IMR-90 (cell line): ENCODE measurements at regions not wholly inside any gene's neighbourhood (a gene's known extent, or its start where the extent isn't known, plus 50 kb on each side); places are given as distances from the start of the nearest gene placed in this dataset.

Experiments
- ATAC-seq: fragments of 200-7000 bp; cut with Tn5 transposase; 2 replicates; pipeline ENCODE4 v1.9.1; 2020; ENCODE audit warnings: low read depth, mild to moderate bottlenecking, moderate library complexity
- BruUV-seq: library from RNA; stranded (reverse); fragments of 400-500 nt; replicated peaks from 2 replicates; lab custom pipeline; 2021; lab: Mats Ljungman, UMichigan
- CTCF ChIA-PET: fragments of 300-600 bp; formaldehyde crosslinking; extraction: SDS; loops from one replicate; lab custom pipeline; 2021; ENCODE audit warnings: antibody characterized with exemption; lab: Yijun Ruan, JAX
- POLR2A ChIA-PET: fragments of 300-600 bp; sonication (Branson Sonifier 250); formaldehyde crosslinking; loops from one replicate; lab custom pipeline; 2022; ENCODE audit warnings: antibody characterized with exemption; ENCODE audit not compliant: unreplicated experiment; lab: Charles Lee
- DNase-seq: peaks from one replicate; pipeline ENCODE4 v3.0.0; 2013
- H2AFZ ChIP-seq: replicated peaks from 2 replicates; pipeline ENCODE3; 2013; ENCODE audit warnings: low read length, mild to moderate bottlenecking; ENCODE audit not compliant: poor library complexity
- H2AK5ac ChIP-seq: 2 replicates; pipeline ENCODE4 v1.6.1; 2013; ENCODE audit warnings: low read depth, low read length, inconsistent platforms
- H2AK9ac ChIP-seq: replicated peaks from 2 replicates; pipeline ENCODE3; 2013; ENCODE audit warnings: mild to moderate bottlenecking, low read depth, low read length, moderate library complexity; ENCODE audit not compliant: poor library complexity
- H2BK120ac ChIP-seq: 2 replicates; pipeline ENCODE4 v1.6.1; 2013; ENCODE audit warnings: low read depth, low read length, inconsistent platforms
- H2BK15ac ChIP-seq: 3 replicates; pipeline ENCODE4 v1.6.1; 2013; ENCODE audit warnings: low read depth, low read length, inconsistent platforms
- H2BK20ac ChIP-seq: 2 replicates; pipeline ENCODE4 v1.6.1; 2013; ENCODE audit warnings: low read depth, mild to moderate bottlenecking, inconsistent platforms, low read length, moderate library complexity
- H2BK5ac ChIP-seq: 2 replicates; pipeline ENCODE4 v1.6.1; 2013; ENCODE audit warnings: mild to moderate bottlenecking, low read depth, low read length, inconsistent platforms; ENCODE audit not compliant: poor library complexity, severe bottlenecking
- H3K14ac ChIP-seq: replicated peaks from 2 replicates; pipeline ENCODE4 v1.6.1; 2013; ENCODE audit warnings: low read depth, low read length, inconsistent platforms
- H3K18ac ChIP-seq: 2 replicates; pipeline ENCODE4 v1.6.1; 2013; ENCODE audit warnings: low read depth, low read length, control low read depth
- H3K23ac ChIP-seq: 2 replicates; pipeline ENCODE4 v1.6.1; 2013; ENCODE audit warnings: low read depth, low read length, inconsistent platforms
- H3K27ac ChIP-seq: 2 replicates; pipeline ENCODE4 v1.5.1; 2013; ENCODE audit warnings: mild to moderate bottlenecking, control low read depth, low read length; ENCODE audit not compliant: insufficient read depth
- H3K27me3 ChIP-seq: 2 replicates; pipeline ENCODE4 v1.6.1; 2013; ENCODE audit warnings: low read length; ENCODE audit not compliant: control insufficient read depth, insufficient read depth
- H3K36me3 ChIP-seq: 2 replicates; pipeline ENCODE4 v1.6.1; 2013; ENCODE audit warnings: low read length, mixed read lengths; ENCODE audit not compliant: control insufficient read depth, insufficient read depth
- H3K4ac ChIP-seq: 2 replicates; pipeline ENCODE4 v1.6.1; 2013; ENCODE audit warnings: low read depth, low read length, inconsistent platforms
- H3K4me1 ChIP-seq: 2 replicates; pipeline ENCODE4 v1.6.1; 2013; ENCODE audit warnings: low read length, mixed read lengths; ENCODE audit not compliant: control insufficient read depth, insufficient read depth
- H3K4me2 ChIP-seq: 2 replicates; pipeline ENCODE4 v1.6.1; 2013; ENCODE audit warnings: low read depth, mild to moderate bottlenecking, control low read depth, low read length, moderate library complexity
- H3K4me3 ChIP-seq: 2 replicates; pipeline ENCODE4 v1.5.1; 2013; ENCODE audit warnings: low read depth, mild to moderate bottlenecking, control low read depth, low read length, moderate library complexity; ENCODE audit not compliant: insufficient read depth
- H3K56ac ChIP-seq: 2 replicates; pipeline ENCODE4 v1.6.1; 2013; ENCODE audit warnings: low read length, inconsistent platforms; ENCODE audit not compliant: insufficient read depth; ENCODE audit errors: extremely low read depth
- H3K79me1 ChIP-seq, 2 experiments: 2 replicates each; pipeline ENCODE4 v1.6.1; 2013; ENCODE audit warnings: low read length in 2 of 2, inconsistent platforms in 1 of 2, low read depth in 1 of 2
- H3K9ac ChIP-seq: 2 replicates; pipeline ENCODE4 v1.6.1; 2013; ENCODE audit warnings: low read depth, low read length, control low read depth
- H3K9me1 ChIP-seq: 2 replicates; pipeline ENCODE4 v1.6.1; 2013; ENCODE audit warnings: low read length, inconsistent platforms; ENCODE audit not compliant: insufficient read depth
- H3K9me3 ChIP-seq: 2 replicates; pipeline ENCODE4 v1.6.1; 2013; ENCODE audit warnings: low read length; ENCODE audit not compliant: control insufficient read depth, insufficient read depth
- H4K20me1 ChIP-seq: 2 replicates; pipeline ENCODE4 v1.6.1; 2013; ENCODE audit warnings: low read length, inconsistent platforms; ENCODE audit not compliant: insufficient read depth
- H4K5ac ChIP-seq: 2 replicates; pipeline ENCODE4 v1.6.1; 2013; ENCODE audit warnings: mild to moderate bottlenecking, low read depth, low read length, control low read depth
- H4K8ac ChIP-seq, 2 experiments: 2 replicates each; pipeline ENCODE4 v1.6.1; 2013; ENCODE audit warnings: low read depth in 2 of 2, low read length in 2 of 2, control low read depth in 1 of 2, inconsistent platforms in 1 of 2
- H4K91ac ChIP-seq: 2 replicates; pipeline ENCODE4 v1.6.1; 2013; ENCODE audit warnings: low read depth, low read length, inconsistent platforms; ENCODE audit not compliant: insufficient read depth
- BHLHE40 ChIP-seq: fragments of 150-350 bp; IDR thresholded peaks from 2 replicates; pipeline ENCODE4 v1.6.1; 2016; ENCODE audit warnings: mild to moderate bottlenecking, low read depth, low read length
- CEBPB ChIP-seq: IDR thresholded peaks from 2 replicates; pipeline ENCODE4 v1.6.1; 2012; ENCODE audit warnings: low read depth, low read length, improper control_type of control experiment
- CHD1 ChIP-seq: IDR thresholded peaks from 2 replicates; pipeline ENCODE4 v1.6.1; 2012; ENCODE audit warnings: low read depth, low read length, improper control_type of control experiment
- FOS ChIP-seq: fragments of 150-350 bp; IDR thresholded peaks from 2 replicates; pipeline ENCODE4 v1.6.1; 2016; ENCODE audit warnings: low read depth, low read length
- MAFK ChIP-seq: IDR thresholded peaks from 2 replicates; pipeline ENCODE4 v1.6.1; 2012; ENCODE audit warnings: low read depth, low read length, improper control_type of control experiment
- MAZ ChIP-seq: IDR thresholded peaks from 2 replicates; pipeline ENCODE4 v1.6.1; 2012; ENCODE audit warnings: low read depth, mild to moderate bottlenecking, low read length, improper control_type of control experiment, moderate library complexity, borderline replicate concordance
- MXI1 ChIP-seq: IDR thresholded peaks from 2 replicates; pipeline ENCODE4 v1.6.1; 2012; ENCODE audit warnings: low read depth, mild to moderate bottlenecking, low read length, moderate library complexity, borderline replicate concordance
- POLR2A ChIP-seq: IDR thresholded peaks from 2 replicates; pipeline ENCODE4 v1.6.1; 2012; ENCODE audit warnings: mild to moderate bottlenecking, low read depth, low read length
- RAD21 ChIP-seq: IDR thresholded peaks from 2 replicates; pipeline ENCODE4 v1.6.1; 2012; ENCODE audit warnings: low read length, improper control_type of control experiment
- RCOR1 ChIP-seq: IDR thresholded peaks from 2 replicates; pipeline ENCODE4 v1.6.1; 2012; ENCODE audit warnings: mild to moderate bottlenecking, low read length, improper control_type of control experiment; ENCODE audit not compliant: insufficient replicate concordance
- RFX5 ChIP-seq: IDR thresholded peaks from 2 replicates; pipeline ENCODE4 v1.8.0; 2012; ENCODE audit warnings: low read depth, mild to moderate bottlenecking, low read length, moderate library complexity
- SMC3 ChIP-seq: fragments of 150-350 bp; IDR thresholded peaks from 2 replicates; pipeline ENCODE4 v1.6.1; 2016; ENCODE audit warnings: low read depth, mild to moderate bottlenecking, antibody characterized with exemption, low read length, moderate library complexity
- WGBS, 2 experiments: methylation state at CpG; one replicate each; pipeline versions ENCODE4 v1.1.5 to v1.1.7; 2013; ENCODE audit warnings: missing lambda C conversion rate in 2 of 2; ENCODE audit not compliant: insufficient read length in 1 of 2; ENCODE audit errors: extremely low coverage in 2 of 2; 5-methylcytosine and 5-hydroxymethylcytosine counted together
- dilution Hi-C: fragments of 300-500 bp; cut with HindIII; formaldehyde crosslinking; loops from one replicate; pipeline ENCODE4 v1.14.3; 2018; ENCODE audit warnings: low sequenced_read_pairs; ENCODE audit not compliant: unreplicated experiment
- in situ Hi-C: fragments of 300-500 bp; cut with MboI; formaldehyde crosslinking; loops from 3 replicates; pipeline ENCODE4 v1.14.3; 2019; ENCODE audit warnings: low sequenced_read_pairs, inconsistent platforms, mixed read lengths
- intact Hi-C: fragments of 100-400 bp; cut with micrococcal nuclease; formaldehyde crosslinking; loops from 2 replicates; pipeline ENCODE4 v1.10.0; 2022
- TF ChIP-seq, protein P1 (sequence below): fragments of 150-350 bp; IDR thresholded peaks from 2 replicates; pipeline ENCODE4 v1.6.1; 2017; ENCODE audit warnings: mild to moderate bottlenecking, antibody characterized with exemption, low read length, low read depth
- TF ChIP-seq, protein P2 (sequence below): fragments of 150-350 bp; IDR thresholded peaks from 2 replicates; pipeline ENCODE4 v1.6.1; 2016; ENCODE audit warnings: low read depth, mild to moderate bottlenecking, low read length, moderate library complexity, borderline replicate concordance

DNA sequence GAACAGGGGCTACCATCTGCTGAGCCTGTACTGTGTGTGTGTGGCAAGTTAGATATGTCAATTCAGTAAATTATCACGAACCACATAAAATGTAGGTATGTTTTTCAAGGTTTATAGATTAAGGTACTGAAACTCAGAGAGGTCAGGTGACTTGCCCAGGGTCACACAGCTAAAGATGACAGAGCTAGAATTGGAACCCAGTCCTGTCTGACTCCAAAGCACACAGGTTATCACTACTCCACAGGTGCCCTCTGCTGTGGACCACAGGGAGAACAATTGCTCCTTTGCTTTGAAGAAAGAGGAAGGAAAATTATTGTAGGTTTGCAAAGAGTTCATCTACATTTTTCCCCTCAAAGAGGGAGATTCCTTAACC lies 229.7 kb upstream of the AGAP1 start:
- peak overlapping the region; percentile 79 for H2BK15ac ChIP-seq
- BruUV-seq: no TSS peak
- peak overlapping the region; percentile 66 for H2BK5ac ChIP-seq
- H3K9me3 ChIP-seq: no peaks in the 10 kb centered on the region
- H2BK20ac ChIP-seq: peak overlapping the region; percentile 89
- no peak overlapping the region for H2AK9ac ChIP-seq
- ATAC-seq: no peak
- peak overlapping the region; percentile 89 for H2AFZ ChIP-seq
- H4K5ac ChIP-seq: peak overlapping the region; percentile 81
- DNase-seq: no peak
- H3K23ac ChIP-seq: peak overlapping the region; percentile 70
- H3K18ac ChIP-seq: peak overlapping the region; percentile 82
- H3K27me3 ChIP-seq: no peaks in the 10 kb centered on the region
- peak overlapping the region; percentile 80 for H3K14ac ChIP-seq
- CTCF ChIA-PET: interaction anchor here (0.6 kb wide), 1 partner anchor 30 kb away, joined by 3 read pairs; no protein-coding TSS in a partner anchor
- peak overlapping the region; percentile 93 for H3K4ac ChIP-seq
- WGBS, 2 experiments: no CpG with 5 or more reads among the region's 1 CpG
- TF ChIP-seq POLR2A: no peak
- TF ChIP-seq RFX5: no peak
- no peak for TF ChIP-seq MXI1
- TF ChIP-seq FOS: no peak
- TF ChIP-seq, protein P1, sequence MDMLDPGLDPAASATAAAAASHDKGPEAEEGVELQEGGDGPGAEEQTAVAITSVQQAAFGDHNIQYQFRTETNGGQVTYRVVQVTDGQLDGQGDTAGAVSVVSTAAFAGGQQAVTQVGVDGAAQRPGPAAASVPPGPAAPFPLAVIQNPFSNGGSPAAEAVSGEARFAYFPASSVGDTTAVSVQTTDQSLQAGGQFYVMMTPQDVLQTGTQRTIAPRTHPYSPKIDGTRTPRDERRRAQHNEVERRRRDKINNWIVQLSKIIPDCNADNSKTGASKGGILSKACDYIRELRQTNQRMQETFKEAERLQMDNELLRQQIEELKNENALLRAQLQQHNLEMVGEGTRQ: no peak
- TF ChIP-seq RAD21: no peak
- TF ChIP-seq CHD1: no peak
- no peak for TF ChIP-seq MAFK
- no peak for TF ChIP-seq RCOR1
- TF ChIP-seq MAZ: no peak
- TF ChIP-seq BHLHE40: no peak
- TF ChIP-seq CEBPB: no peak
- TF ChIP-seq SMC3: no peak
- TF ChIP-seq, protein P2, sequence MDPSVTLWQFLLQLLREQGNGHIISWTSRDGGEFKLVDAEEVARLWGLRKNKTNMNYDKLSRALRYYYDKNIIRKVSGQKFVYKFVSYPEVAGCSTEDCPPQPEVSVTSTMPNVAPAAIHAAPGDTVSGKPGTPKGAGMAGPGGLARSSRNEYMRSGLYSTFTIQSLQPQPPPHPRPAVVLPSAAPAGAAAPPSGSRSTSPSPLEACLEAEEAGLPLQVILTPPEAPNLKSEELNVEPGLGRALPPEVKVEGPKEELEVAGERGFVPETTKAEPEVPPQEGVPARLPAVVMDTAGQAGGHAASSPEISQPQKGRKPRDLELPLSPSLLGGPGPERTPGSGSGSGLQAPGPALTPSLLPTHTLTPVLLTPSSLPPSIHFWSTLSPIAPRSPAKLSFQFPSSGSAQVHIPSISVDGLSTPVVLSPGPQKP: no peak
- H4K8ac ChIP-seq: peak overlapping the region; percentile 70 to 95
- peak overlapping the region; percentile 83 for H2AK5ac ChIP-seq
- peak overlapping the region; percentile 70 for H3K4me2 ChIP-seq
- H3K79me1 ChIP-seq: no peaks in the 10 kb centered on the region
- H3K36me3 ChIP-seq: no peaks in the 10 kb centered on the region
- H3K4me3 ChIP-seq: no peak overlapping the region
- H3K56ac ChIP-seq: 0 out of 2 replicates have a peak overlapping the region, but pooled peaks have one; percentile 75
- H4K20me1 ChIP-seq: no peaks in the 10 kb centered on the region
- H3K9me1 ChIP-seq: peaks cover 20% of the 10 kb centered on the region
- H3K4me1 ChIP-seq: peaks cover 25% of the 10 kb centered on the region
- peak overlapping the region; percentile 98 for H2BK120ac ChIP-seq
- H3K27ac ChIP-seq: peak overlapping the region; percentile 66
- intact Hi-C loops: loop anchor here (5.0 to 10.0 kb wide), 3 partner anchors 127 to 481 kb away; no protein-coding TSS in a partner anchor
- H3K9ac ChIP-seq: peak overlapping the region; percentile 9
- dilution Hi-C loops: no loop called here
- H4K91ac ChIP-seq: peak overlapping the region; percentile 82
- in situ Hi-C loops: no loop called here
- POLR2A ChIA-PET: no interaction called here
